ENCODE measurements at regions not wholly inside any gene's neighbourhood (a gene's known extent, or its start where the extent isn't known, plus 50 kb on each side); places are given as distances from the start of the nearest gene placed in this dataset.

DNA sequence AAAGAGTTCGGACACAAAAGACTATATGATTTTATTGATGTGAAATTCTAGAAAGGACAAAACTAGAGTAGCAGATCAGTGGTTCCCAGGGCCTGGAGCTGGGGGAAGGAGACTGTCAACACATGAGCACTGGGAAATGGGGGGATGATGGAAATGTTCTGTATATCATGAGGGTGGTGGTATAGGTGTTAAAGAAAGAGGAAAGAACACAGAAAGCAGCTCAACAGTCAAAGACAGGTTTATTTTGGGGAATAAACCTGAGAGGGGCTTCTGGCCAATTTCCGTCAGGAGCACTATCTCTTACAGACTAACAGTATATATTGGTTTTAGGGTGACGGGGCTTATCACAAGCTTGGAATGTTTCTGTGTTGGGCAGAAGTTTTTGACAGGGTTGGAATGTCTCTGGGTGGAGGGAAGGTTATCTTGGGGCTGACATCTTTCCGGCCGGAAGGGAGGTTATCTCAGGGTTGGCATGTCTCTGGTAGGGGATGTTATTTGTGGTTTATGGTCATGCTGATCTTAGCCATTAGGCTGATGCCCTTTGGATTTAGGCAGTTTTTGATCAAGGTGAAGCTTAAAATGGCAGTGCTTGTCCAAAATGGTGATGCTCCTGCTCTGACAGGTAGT lies 254.6 kb upstream of the NRP1 start:
- TF ChIP-seq, protein P1, sequence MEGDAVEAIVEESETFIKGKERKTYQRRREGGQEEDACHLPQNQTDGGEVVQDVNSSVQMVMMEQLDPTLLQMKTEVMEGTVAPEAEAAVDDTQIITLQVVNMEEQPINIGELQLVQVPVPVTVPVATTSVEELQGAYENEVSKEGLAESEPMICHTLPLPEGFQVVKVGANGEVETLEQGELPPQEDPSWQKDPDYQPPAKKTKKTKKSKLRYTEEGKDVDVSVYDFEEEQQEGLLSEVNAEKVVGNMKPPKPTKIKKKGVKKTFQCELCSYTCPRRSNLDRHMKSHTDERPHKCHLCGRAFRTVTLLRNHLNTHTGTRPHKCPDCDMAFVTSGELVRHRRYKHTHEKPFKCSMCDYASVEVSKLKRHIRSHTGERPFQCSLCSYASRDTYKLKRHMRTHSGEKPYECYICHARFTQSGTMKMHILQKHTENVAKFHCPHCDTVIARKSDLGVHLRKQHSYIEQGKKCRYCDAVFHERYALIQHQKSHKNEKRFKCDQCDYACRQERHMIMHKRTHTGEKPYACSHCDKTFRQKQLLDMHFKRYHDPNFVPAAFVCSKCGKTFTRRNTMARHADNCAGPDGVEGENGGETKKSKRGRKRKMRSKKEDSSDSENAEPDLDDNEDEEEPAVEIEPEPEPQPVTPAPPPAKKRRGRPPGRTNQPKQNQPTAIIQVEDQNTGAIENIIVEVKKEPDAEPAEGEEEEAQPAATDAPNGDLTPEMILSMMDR (IDR thresholded peaks at IDR 0.05; ENCODE audit: low read length), result no peak
- TF ChIP-seq EZH2 (IDR thresholded peaks at IDR 0.05; ENCODE audit: borderline replicate concordance, low read length), result no peak

Data from OCI-LY1 (cell line).